T-helper 22 cell (primary cell): ENCODE measurements at regions not wholly inside any gene's neighbourhood (a gene's known extent, or its start where the extent isn't known, plus 50 kb on each side); places are given as distances from the start of the nearest gene placed in this dataset.

Experiments
- DNase-seq: peaks from one replicate; pipeline ENCODE4 v3.0.0-alpha.2; 2020; ENCODE audit warnings: low read depth

DNA sequence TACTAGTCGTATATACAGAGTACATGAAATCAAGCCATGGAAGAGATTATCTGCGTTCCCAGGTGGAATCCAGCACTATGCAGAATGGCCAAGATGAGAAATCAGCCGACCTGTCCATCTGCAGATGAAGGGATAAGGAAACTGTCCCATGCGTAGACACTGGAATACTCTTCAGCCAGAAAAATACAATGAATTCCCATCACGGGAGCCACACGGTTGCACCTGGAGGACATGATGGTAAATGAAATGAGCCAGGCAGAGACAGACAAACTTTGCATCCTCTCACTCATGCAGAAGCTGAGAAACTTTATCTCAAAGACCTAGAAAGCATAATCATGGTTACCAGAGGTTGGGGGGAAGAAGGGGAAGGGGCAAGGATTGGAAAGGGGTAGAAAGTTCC, 111.9 kb upstream of the TOP3B start:
- DNase-seq: no peak

GRCh38 chr22:22093743-22094142, 111.2 kb upstream of the TOP3B start:
- no peak for DNase-seq

DNA sequence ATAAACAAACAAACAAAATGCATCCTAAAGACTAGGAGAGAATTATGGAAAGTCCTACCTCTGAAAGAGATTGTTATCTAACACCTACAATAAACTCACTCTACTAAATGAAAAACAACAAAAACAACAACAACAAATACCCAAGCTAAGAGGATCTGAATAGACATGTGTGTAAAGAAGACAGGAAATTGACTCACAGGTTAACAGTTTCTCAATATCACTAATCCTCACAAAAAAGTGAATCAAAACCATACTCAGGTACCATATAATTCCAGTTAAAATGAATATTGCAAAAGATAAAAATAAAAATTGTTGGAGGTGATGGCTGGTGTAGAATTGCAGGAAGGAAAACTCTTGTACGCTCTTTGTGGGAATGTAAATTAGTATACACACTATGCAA, 110.4 kb upstream of the TOP3B start:
- DNase-seq: no peak

DNA sequence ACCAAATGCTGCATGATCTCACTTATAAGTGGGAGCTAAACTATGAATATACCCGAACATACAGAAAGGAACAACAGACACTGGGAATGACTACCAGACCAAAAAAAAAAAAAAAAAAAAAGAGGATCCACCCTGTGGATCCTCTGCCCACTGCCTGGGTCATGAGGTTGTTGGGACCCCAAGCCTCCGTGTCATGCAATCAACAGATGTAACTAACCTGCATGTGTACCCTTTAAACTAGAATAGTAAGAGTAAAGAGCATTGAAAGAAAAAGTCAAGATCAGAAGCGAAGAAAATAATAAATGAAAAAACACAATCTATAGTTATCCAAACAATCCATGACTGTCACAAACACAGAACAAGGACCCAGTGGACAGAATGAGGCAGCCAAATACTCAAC, 109.5 kb upstream of the TOP3B start:
- DNase-seq: no peak

- DNase-seq: no peak
Observed at GRCh38 chr22:22091400-22091878, 108.9 kb upstream of the TOP3B start.

GRCh38 chr22:22090650-22091399, 108.2 kb upstream of the TOP3B start:
- no peak for DNase-seq

DNA sequence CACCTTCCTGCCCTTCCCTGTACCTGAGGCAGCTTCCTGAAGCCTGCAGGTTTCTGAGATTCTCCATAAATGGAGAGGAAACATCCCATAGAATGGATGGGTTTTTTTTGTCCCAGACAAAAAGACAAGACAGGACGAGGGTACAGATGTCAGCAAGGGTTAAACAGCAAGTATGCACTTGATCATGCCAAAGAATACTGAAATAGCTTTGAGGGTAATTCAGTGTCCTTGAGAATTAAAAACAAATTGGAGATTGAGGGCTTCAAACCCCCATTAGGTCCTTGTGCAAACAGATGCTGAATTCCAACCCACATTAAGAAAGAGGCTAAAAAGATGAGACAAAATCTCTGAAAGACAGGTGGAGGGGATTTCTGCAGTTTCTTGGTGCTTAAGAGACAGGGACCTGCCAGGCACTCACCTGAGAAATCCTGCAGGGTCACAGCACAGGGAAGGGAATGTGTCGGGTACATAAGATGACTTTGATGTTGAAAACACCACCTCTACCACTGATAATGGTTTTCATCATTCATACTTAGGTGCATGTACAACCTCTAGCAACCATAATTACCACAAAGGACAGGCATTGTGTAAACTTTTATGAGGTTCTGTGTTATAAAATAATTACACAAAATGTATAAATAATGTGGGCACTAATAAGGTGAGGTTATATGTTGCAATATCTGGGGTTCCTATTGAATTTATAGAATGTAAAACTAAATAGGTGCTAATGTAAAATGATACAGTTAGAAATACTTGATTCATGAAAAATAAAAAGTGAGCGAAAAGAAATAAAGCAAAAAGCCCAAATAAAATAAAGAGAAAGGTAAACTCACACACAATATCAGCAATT, 107.1 kb upstream of the TOP3B start:
- DNase-seq: no peak

- no peak for DNase-seq
Observed at GRCh38 chr22:22088658-22089458, 106.3 kb upstream of the TOP3B start.

- DNase-seq: no peak
Observed at GRCh38 chr22:22087854-22088657, 105.5 kb upstream of the TOP3B start.

DNA sequence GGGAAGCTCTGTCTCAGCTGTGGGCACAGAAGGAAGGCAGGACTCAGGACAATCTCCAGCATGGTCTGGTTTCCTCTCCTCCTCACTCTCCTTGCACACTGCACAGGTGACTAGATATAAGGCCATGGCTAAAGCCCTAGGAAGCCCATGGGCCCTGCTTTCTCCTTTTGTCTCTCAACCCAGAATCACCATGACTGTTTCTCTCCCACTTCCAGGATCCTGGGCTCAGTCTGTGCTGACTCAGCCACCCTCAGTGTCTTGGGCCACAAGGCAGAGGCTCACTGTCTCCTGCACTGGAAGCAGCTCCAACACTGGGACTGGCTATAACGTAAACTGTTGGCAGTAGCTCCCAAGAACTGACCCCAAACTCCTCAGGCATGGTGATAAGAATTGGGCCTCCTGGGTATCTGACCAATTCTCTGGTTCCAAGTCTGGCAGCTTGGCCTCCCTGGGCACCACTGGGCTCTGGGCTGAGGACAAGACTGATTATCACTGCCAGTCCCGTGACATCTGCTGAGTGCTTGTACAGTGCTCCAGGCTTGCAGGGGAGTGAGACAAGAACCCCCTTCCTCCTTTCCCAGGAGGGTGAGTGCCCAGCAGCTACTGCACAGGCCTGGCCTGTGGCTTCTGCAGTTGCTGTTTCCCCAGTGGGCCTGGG, 104.0 kb upstream of the TOP3B start:
- DNase-seq: no peak

DNA sequence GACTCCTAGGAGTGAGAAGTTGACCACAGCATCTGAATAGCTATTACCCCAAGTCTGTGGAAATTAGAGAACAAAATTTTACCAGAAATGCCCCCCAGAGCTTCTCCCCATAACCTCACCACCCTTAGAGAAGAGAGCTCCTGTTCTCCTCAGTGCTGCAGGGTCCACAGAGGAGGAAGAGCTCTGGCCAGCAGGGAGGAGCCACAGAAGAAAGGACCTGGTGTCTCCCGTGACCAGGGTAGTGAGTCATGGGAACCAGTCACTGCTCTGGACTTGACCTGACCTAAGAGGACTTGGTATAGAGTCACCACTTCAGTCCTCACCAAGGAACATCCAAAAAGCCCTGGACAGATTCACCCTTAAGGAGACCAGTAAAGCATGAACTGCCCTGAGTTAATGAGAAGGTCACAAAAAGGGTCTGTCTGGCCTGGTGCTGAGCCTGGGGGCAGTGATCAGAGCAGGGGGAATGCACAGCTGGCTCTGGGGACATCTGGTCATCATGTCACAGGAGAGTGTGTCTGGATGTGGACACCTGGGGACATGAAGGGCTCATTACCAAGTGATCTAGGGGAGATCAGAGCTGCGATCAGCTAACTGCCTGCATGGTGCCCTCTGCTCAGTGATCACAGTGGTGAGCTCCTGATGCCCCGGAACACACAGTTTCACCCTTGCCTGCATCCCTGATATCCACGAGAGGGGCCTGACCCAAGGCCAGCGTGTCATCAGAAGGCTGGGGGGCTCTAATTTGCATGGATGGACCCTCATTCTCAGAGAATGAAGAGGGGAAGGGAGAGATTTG, 103.3 kb upstream of the TOP3B start:
- no peak for DNase-seq

GRCh38 chr22:22084089-22084711, 101.6 kb upstream of the TOP3B start:
- DNase-seq: no peak

GRCh38 chr22:22082960-22083359, 100.4 kb upstream of the TOP3B start:
- no peak for DNase-seq

- DNase-seq: no peak
Observed at GRCh38 chr22:22082229-22082835, 99.7 kb upstream of the TOP3B start.

DNA sequence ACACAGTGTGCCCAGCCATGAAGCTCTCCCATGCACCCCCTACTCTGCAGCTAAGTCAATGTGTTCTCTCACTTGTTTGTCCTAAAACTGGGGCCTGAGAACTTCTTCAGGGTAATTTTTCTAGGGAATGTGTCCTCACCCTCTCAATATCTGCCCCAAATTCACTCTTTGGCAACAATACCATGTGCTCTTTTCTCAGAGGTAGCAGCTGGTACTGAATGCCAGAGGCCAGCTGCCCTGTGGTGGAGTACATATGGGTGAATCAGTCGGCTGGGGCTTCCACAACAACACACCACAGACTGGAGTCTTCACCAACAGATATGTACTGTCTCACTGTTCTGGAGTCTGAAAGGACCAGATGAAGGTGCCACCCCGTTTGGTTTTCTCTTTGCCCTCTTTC, 97.7 kb upstream of the TOP3B start:
- DNase-seq: no peak

DNA sequence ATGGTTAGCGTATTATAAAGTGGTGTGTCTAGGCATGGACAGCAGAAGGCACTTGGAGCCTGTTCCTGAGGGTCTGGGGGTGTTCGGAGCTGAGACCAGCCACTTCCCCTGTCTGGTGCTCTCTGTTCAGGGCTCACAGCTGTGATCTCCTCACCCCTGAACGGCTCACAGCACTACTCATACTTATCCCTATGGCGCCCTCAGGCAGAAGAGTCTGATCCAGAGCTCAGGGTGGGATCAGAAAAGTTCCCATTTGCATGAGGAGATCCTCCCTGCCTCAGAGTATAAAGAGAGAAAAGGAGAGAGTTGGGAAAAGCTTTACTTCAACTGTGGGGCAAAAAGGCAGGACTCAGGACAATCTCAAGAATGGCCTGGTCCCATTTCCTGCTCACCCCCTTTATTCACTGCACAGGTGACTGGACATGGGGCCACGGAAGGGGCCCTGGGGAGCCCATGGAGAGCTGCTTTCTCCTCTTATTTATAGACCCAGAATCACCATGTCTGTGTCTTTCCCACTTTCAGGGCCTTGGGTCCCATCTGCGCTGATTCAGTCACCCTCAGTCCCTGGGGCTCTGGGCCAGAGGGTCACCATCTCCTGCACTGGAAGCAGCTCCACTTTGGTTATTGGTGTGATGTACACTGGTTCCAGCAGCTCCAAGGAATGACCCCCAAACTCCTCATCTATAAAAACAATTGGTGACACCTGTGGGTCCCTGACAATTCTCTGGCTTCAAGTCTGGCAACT, 97.0 kb upstream of the TOP3B start:
- no peak for DNase-seq

DNA sequence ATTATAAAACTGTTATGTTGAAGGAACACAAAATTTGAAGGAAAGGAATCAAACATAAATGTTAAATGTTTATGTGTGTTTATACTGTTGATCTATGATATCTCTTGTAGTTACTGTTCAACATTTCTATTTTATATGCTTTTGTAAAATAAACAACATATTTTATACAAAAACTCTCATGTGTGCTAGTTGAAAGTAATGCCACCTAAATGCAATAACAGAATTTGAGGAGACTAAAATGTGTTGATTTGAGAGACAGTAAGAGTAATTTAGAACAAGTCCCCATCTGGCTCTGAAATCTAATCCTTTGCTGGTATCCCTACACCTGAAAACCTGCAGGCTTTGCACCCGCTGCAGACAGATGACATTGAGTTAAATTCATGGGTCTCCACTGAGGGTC, 95.7 kb upstream of the TOP3B start:
- no peak for DNase-seq

DNA sequence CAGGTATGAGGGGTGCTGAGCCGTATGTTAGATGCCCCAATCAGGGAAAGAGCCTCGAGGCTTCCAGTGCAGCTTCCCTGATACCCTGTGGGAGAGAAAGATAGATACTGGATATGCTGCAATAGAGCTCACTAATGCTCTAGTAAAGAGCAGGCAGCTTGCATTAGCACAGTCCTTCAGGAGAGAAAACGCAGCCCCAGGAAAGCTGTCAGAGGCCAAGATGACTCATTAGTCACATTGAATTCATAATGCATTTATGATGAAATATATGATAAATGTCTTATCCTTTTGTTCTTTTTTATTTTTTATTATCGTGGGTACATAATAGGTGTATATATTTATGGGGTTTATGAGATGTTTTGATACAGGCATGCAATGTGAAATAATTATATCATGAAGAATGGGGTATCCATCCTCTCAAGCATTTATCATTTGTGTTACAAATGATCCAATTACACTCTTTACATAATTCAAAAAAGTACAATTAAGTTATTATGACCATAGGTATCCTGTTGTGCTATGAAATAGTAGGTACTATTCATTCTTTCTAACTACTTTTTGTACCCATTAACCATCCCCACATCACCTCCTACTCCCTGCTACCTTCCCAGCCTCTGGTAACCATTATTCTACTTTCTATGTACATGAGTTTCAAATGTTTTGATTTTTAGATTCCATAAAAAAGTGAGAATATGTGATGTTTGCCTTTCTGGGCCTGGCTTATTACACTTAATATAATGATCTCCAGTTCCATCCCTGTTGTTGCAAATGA, 94.5 kb upstream of the TOP3B start:
- DNase-seq: no peak
